ENCODE measurements at regions not wholly inside any gene's neighbourhood (a gene's known extent, or its start where the extent isn't known, plus 50 kb on each side); places are given as distances from the start of the nearest gene placed in this dataset.

- TF ChIP-seq CTCF (IDR thresholded peaks at IDR 0.05; ENCODE audit: insufficient read depth, low read length, poor library complexity, severe bottlenecking): no peak
- no peak for TF ChIP-seq EZH2phosphoT487 (conservative IDR thresholded peaks at IDR 0.05; ENCODE audit: low read length)
These were observed 389.6 kb upstream of the MON1B start for GRCh38 chr16:76801357-76801756.

All from SU-DHL-6 (cell line).